Stimulated activated CD8-positive, alpha-beta memory T cell treated with anti-CD3 and anti-CD28 coated beads, Interleukin-15, amount 100 ng/mL, for 1 hour (primary cell): ENCODE measurements at regions not wholly inside any gene's neighbourhood (a gene's known extent, or its start where the extent isn't known, plus 50 kb on each side); places are given as distances from the start of the nearest gene placed in this dataset.

ENCODE experiments used
- DNase-seq: peaks from one replicate; pipeline ENCODE4 v3.0.0-alpha.2; 2020; ENCODE audit warnings: low read depth

DNA sequence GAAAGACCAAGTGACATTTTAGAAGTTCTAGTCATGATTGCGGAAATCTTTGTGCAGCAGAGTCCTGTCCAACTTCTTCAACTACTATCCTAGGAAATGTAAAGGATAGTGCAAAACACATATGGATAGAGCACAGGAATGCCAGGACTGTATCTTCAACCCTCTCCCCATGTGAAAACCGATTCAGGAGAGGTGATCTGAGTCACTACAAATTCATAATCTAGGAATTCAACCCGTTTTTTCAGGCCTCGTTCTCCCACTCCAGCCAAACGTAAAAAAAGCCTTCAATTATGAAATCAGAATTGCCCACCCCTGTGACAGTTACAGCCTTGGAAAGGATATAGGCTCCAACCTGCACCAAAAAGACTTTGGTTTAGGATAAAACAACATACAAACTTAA is 52.9 kb upstream of the RGS1 start:
- no peak for DNase-seq

- no peak for DNase-seq
Measured at GRCh38 chr1:192524223-192524622, 51.4 kb upstream of the RGS1 start.
